ENCODE measurements at regions not wholly inside any gene's neighbourhood (a gene's known extent, or its start where the extent isn't known, plus 50 kb on each side); places are given as distances from the start of the nearest gene placed in this dataset.
"Not testable (repeated sequence)": the region's sequence is repeated elsewhere in the genome, so short reads cannot be mapped to it uniquely, and the experiment has no call there.

GRCh38 chr1:112828716-112829115, 113.6 kb upstream of the PPM1J start:
- DNase-seq (no peak), ATAC-seq (no peak)
- TF ChIP-seq CTCF (IDR thresholded peaks at IDR 0.05) = no peak
- H3K36me3 ChIP-seq = no peaks in the 10 kb centered on the region
- H3K27ac ChIP-seq = no peak overlapping the region
- no peaks in the 10 kb centered on the region for H3K9me3 ChIP-seq
- intact Hi-C loops (cut with DNase I) = no loop called here
- H3K4me1 ChIP-seq = no peaks in the 10 kb centered on the region
- no peak overlapping the region for H3K4me3 ChIP-seq
- H3K27me3 ChIP-seq (ENCODE audit: low read depth) = no peaks in the 10 kb centered on the region

- H3K27ac ChIP-seq; intact Hi-C loops (cut with DNase I); H3K9me3 ChIP-seq; H3K27me3 ChIP-seq (ENCODE audit: low read depth); H3K4me1 ChIP-seq; ATAC-seq; H3K36me3 ChIP-seq; DNase-seq; H3K4me3 ChIP-seq: not testable (repeated sequence)
Observed at GRCh38 chr1:112827391-112827790, 112.3 kb upstream of the PPM1J start.

- no peaks in the 10 kb centered on the region for H3K9me3 ChIP-seq
- DNase-seq (no peak), ATAC-seq (no peak)
- no peak overlapping the region for H3K27ac ChIP-seq
- no peak overlapping the region for H3K4me3 ChIP-seq
- no peak for TF ChIP-seq CTCF (IDR thresholded peaks at IDR 0.05)
- H3K4me1 ChIP-seq = no peaks in the 10 kb centered on the region
- no peaks in the 10 kb centered on the region for H3K36me3 ChIP-seq
- intact Hi-C loops (cut with DNase I) = no loop called here
- no peaks in the 10 kb centered on the region for H3K27me3 ChIP-seq (ENCODE audit: low read depth)
Observed at GRCh38 chr1:112826217-112826944, 111.2 kb upstream of the PPM1J start.

GRCh38 chr1:112825563-112826216, 110.6 kb upstream of the PPM1J start:
- intact Hi-C loops (cut with DNase I); ATAC-seq; H3K27me3 ChIP-seq (ENCODE audit: low read depth); H3K9me3 ChIP-seq; DNase-seq; H3K4me1 ChIP-seq; H3K4me3 ChIP-seq; H3K36me3 ChIP-seq; H3K27ac ChIP-seq: not testable (repeated sequence)

GRCh38 chr1:112825075-112825474, 109.9 kb upstream of the PPM1J start:
- H3K27me3 ChIP-seq (ENCODE audit: low read depth); intact Hi-C loops (cut with DNase I); H3K36me3 ChIP-seq; H3K27ac ChIP-seq; H3K9me3 ChIP-seq; H3K4me1 ChIP-seq; ATAC-seq; H3K4me3 ChIP-seq; DNase-seq: not testable (repeated sequence)

- DNase-seq; H3K36me3 ChIP-seq; intact Hi-C loops (cut with DNase I); H3K27me3 ChIP-seq (ENCODE audit: low read depth); H3K27ac ChIP-seq; ATAC-seq; H3K9me3 ChIP-seq; H3K4me3 ChIP-seq; H3K4me1 ChIP-seq: not testable (repeated sequence)
Observed at GRCh38 chr1:112821307-112822063, 106.4 kb upstream of the PPM1J start.

GRCh38 chr1:112818990-112819689, 104.0 kb upstream of the PPM1J start:
- no peak overlapping the region for H3K4me3 ChIP-seq
- H3K27me3 ChIP-seq (ENCODE audit: low read depth) = no peaks in the 10 kb centered on the region
- H3K36me3 ChIP-seq = no peaks in the 10 kb centered on the region
- intact Hi-C loops (cut with DNase I) = no loop called here
- no peaks in the 10 kb centered on the region for H3K4me1 ChIP-seq
- ATAC-seq = peak; percentile 61 to 69
- peak overlapping the region; percentile 32 for H3K27ac ChIP-seq
- TF ChIP-seq CTCF (IDR thresholded peaks at IDR 0.05) = no peak
- no peaks in the 10 kb centered on the region for H3K9me3 ChIP-seq
- no peak for DNase-seq
